Keratinocyte (primary cell): ENCODE measurements at regions not wholly inside any gene's neighbourhood (a gene's known extent, or its start where the extent isn't known, plus 50 kb on each side); places are given as distances from the start of the nearest gene placed in this dataset.

Source experiments
- DNase-seq: peaks from one replicate; pipeline ENCODE4 v3.0.0-alpha.2; 2011; ENCODE audit warnings: low read depth, missing footprints, low spot score
- FAIRE-seq: peaks from 2 replicates; lab custom pipeline; 2011; peaks lifted over from hg19 to GRCh38; lab: Jason Lieb, UNC
- H2AFZ ChIP-seq: 2 replicates; pipeline ENCODE4 v1.6.0; 2012; ENCODE audit warnings: low read length, control low read depth, inconsistent platforms; ENCODE audit not compliant: control insufficient read depth
- H3K27ac ChIP-seq: 2 replicates; pipeline ENCODE4 v1.5.1; 2011; ENCODE audit warnings: low read length; ENCODE audit not compliant: control insufficient read depth, insufficient read depth
- H3K27me3 ChIP-seq: 3 replicates; pipeline ENCODE4 v1.6.0; 2011; ENCODE audit warnings: low read length; ENCODE audit not compliant: control insufficient read depth, insufficient read depth; ENCODE audit errors: extremely low read depth
- H3K36me3 ChIP-seq, 2 experiments: 2 replicates in 1 of 2; 3 replicates in 1 of 2; pipeline ENCODE4 v1.5.1; 2011; ENCODE audit warnings: low read length in 2 of 2, mild to moderate bottlenecking in 1 of 2; ENCODE audit not compliant: control insufficient read depth in 2 of 2, insufficient read depth in 2 of 2; ENCODE audit errors: extremely low read depth in 1 of 2
- H3K4me1 ChIP-seq: 3 replicates; pipeline ENCODE4 v1.5.1; 2011; ENCODE audit warnings: low read length; ENCODE audit not compliant: control insufficient read depth, insufficient read depth; ENCODE audit errors: extremely low read depth
- H3K4me2 ChIP-seq: 3 replicates; pipeline ENCODE4 v1.6.0; 2011; ENCODE audit warnings: low read depth, low read length; ENCODE audit not compliant: control insufficient read depth, insufficient read depth; ENCODE audit errors: extremely low read depth
- H3K4me3 ChIP-seq, 3 experiments: fragments of 200-600 bp in 1 of 3; sonication (generic) in 1 of 3; 2 replicates in 2 of 3; 3 replicates in 1 of 3; pipeline ENCODE4 v1.5.1; 2011 to 2016; ENCODE audit warnings: low read length in 3 of 3, mild to moderate bottlenecking in 3 of 3, control low read depth in 2 of 3, inconsistent platforms in 1 of 3, low read depth in 1 of 3, mixed read lengths in 1 of 3, mixed run types in 1 of 3, moderate library complexity in 1 of 3; ENCODE audit not compliant: control insufficient read depth in 2 of 3, insufficient read depth in 2 of 3; ENCODE audit errors: extremely low read depth in 1 of 3
- H3K79me2 ChIP-seq: 2 replicates; pipeline ENCODE4 v1.6.0; 2012; ENCODE audit warnings: low read length; ENCODE audit not compliant: control insufficient read depth, insufficient read depth
- H3K9ac ChIP-seq: 3 replicates; pipeline ENCODE4 v1.6.0; 2011; ENCODE audit warnings: low read length; ENCODE audit not compliant: control insufficient read depth, insufficient read depth; ENCODE audit errors: extremely low read depth
- H3K9me1 ChIP-seq: 3 replicates; pipeline ENCODE4 v1.6.0; 2011; ENCODE audit warnings: low read length; ENCODE audit not compliant: control insufficient read depth, insufficient read depth; ENCODE audit errors: extremely low read depth
- H3K9me3 ChIP-seq: 2 replicates; pipeline ENCODE4 v1.5.1; 2012; ENCODE audit warnings: low read depth, low read length; ENCODE audit not compliant: control insufficient read depth
- H4K20me1 ChIP-seq: 3 replicates; pipeline ENCODE4 v1.6.0; 2011; ENCODE audit warnings: low read length; ENCODE audit not compliant: control insufficient read depth, insufficient read depth; ENCODE audit errors: extremely low read depth
- EZH2 ChIP-seq: IDR thresholded peaks from one replicate; pipeline ENCODE4 v1.6.1; 2012; ENCODE audit warnings: inconsistent platforms, mild to moderate bottlenecking, low read length, moderate library complexity
- dilution Hi-C: fragments of 300-500 bp; cut with MboI; formaldehyde crosslinking; loops from one replicate; pipeline ENCODE4 v1.7.0; 2020; ENCODE audit warnings: low sequenced_read_pairs; ENCODE audit not compliant: extremely low pct_ligation_motif_present
- TF ChIP-seq, protein P1 (sequence below), 3 experiments: IDR thresholded peaks in 1 of 3; conservative IDR thresholded peaks in 1 of 3; optimal IDR thresholded peaks in 1 of 3; 2 replicates in 2 of 3; 3 replicates in 1 of 3; pipeline versions ENCODE3 to v1.5.1; 2011; ENCODE audit warnings: low read length in 3 of 3, mild to moderate bottlenecking in 3 of 3, moderate library complexity in 2 of 3, control low read depth in 1 of 3, inconsistent platforms in 1 of 3; ENCODE audit not compliant: insufficient read depth in 2 of 3; ENCODE audit errors: extremely low read depth in 1 of 3

DNA sequence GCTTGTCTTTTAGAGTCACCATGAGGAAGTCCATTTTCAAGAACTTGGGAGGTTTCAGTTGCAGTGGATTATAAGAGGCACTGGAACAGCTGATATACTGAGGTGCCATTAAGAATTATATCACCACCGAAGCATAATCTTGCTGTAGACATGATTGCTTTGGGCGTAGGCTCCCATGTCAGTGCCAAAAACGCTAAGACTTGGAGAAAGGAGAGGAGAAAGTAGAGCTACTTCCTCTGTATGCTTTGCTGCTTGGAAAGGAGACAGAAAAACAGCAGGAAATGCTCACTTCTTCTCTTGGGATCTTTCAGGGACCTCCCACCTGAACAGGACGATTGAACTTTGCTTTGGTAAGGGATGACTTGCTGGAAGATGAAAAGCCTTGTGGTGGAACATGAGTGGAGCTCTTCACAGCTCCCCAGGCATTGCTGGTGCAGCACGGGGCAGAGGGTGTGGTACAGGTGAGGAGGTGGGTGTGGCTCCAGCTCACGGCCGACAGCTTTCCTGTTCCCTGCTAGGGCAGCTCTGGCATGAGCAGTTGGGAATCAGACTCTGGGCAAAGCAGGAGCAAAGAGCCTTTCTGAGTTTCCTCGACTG lies 190.4 kb upstream of the JAG1 start:
- Histone ChIP-seq H3K9ac (peak overlapping the region; percentile 57), H3K9me1 (no peaks in the 10 kb centered on the region), H3K27ac (peak overlapping the region; percentile 80), H4K20me1 (no peaks in the 10 kb centered on the region), H3K79me2 (no peaks in the 10 kb centered on the region), H3K4me3 (peak overlapping the region in 2 of 3 experiments; percentile 13 to 27), H3K9me3 (no peaks in the 10 kb centered on the region), H3K4me1 (peaks cover 30% of the 10 kb centered on the region), H3K36me3 (no peaks in the 10 kb centered on the region), H3K4me2 (peak overlapping the region; percentile 80), H3K27me3 (no peaks in the 10 kb centered on the region), H2AFZ (peak overlapping the region; percentile 80)
- dilution Hi-C loops = no loop called here
- DNase-seq (peak; percentile 55), FAIRE-seq (peak; percentile 99)
- TF ChIP-seq EZH2 = no peak
- TF ChIP-seq, protein P1, sequence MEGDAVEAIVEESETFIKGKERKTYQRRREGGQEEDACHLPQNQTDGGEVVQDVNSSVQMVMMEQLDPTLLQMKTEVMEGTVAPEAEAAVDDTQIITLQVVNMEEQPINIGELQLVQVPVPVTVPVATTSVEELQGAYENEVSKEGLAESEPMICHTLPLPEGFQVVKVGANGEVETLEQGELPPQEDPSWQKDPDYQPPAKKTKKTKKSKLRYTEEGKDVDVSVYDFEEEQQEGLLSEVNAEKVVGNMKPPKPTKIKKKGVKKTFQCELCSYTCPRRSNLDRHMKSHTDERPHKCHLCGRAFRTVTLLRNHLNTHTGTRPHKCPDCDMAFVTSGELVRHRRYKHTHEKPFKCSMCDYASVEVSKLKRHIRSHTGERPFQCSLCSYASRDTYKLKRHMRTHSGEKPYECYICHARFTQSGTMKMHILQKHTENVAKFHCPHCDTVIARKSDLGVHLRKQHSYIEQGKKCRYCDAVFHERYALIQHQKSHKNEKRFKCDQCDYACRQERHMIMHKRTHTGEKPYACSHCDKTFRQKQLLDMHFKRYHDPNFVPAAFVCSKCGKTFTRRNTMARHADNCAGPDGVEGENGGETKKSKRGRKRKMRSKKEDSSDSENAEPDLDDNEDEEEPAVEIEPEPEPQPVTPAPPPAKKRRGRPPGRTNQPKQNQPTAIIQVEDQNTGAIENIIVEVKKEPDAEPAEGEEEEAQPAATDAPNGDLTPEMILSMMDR (optimal IDR thresholded peaks at IDR 0.05 in 1 of 3, IDR thresholded peaks at IDR 0.05 in 1 of 3, conservative IDR thresholded peaks at IDR 0.05 in 1 of 3; ENCODE audit: extremely low read depth in 1 of 3, insufficient read depth in 2 of 3, low read length in 3 of 3) = no peak

GRCh38 chr20:10868299-10868698 lies 194.5 kb upstream of the JAG1 start:
- dilution Hi-C loops = no loop called here
- DNase-seq = no peak
- Histone ChIP-seq H3K36me3 (no peaks in the 10 kb centered on the region), H3K4me1 (peaks cover 22% of the 10 kb centered on the region), H3K4me3 (no peak overlapping the region), H3K9me3 (no peaks in the 10 kb centered on the region), H3K9me1 (no peaks in the 10 kb centered on the region), H3K4me2 (no peak overlapping the region), H3K27ac (no peak overlapping the region), H3K79me2 (no peaks in the 10 kb centered on the region), H2AFZ (no peak overlapping the region), H3K9ac (no peak overlapping the region), H3K27me3 (no peaks in the 10 kb centered on the region), H4K20me1 (no peaks in the 10 kb centered on the region)
- TF ChIP-seq EZH2 = no peak
- TF ChIP-seq, protein P1 (optimal IDR thresholded peaks at IDR 0.05 in 1 of 3, IDR thresholded peaks at IDR 0.05 in 1 of 3, conservative IDR thresholded peaks at IDR 0.05 in 1 of 3; ENCODE audit: extremely low read depth in 1 of 3, insufficient read depth in 2 of 3, low read length in 3 of 3) = no peak
- no peak for FAIRE-seq
